ENCODE measurements at regions not wholly inside any gene's neighbourhood (a gene's known extent, or its start where the extent isn't known, plus 50 kb on each side); places are given as distances from the start of the nearest gene placed in this dataset.
A peak's percentile ranks its signal among the peaks of the same experiment; 100 is the strongest.

DNA sequence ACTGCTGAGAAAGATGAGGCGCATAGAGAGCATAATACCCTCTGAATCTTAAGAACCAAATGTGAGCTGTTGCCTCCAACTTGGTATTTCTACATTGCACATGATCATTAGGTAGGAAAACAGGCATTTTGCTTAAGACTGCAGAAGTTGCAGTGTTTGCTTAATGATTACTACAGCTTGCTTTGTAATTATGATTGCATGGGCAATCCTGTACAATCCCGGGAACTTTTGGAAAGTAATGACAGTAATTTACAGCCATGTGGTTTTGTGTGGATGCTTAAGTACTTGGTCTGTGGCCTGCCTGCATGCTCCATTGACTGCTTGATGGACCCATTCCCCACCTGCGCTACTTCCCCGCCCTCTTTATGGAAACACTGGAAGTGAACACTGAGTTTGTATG is 301.1 kb downstream of the DIPK2A start:
- no peaks in the 10 kb centered on the region for H3K36me3 ChIP-seq (ENCODE audit: control insufficient read depth, insufficient read depth, low read length)
- H3K27ac ChIP-seq (ENCODE audit: low read length): no peak overlapping the region
- H3K4me1 ChIP-seq (ENCODE audit: control insufficient read depth, insufficient read depth, low read length): no peaks in the 10 kb centered on the region
- WGBS (ENCODE audit: insufficient coverage): no CpG with 5 or more reads among the region's 4 CpGs
- no peak overlapping the region for H3K4me3 ChIP-seq (ENCODE audit: low read length)
- H3K9me3 ChIP-seq (replicated peaks; ENCODE audit: control insufficient read depth, low read depth, low read length): no peaks in the 10 kb centered on the region
- peak; percentile 32 for DNase-seq
- no peaks in the 10 kb centered on the region for H3K27me3 ChIP-seq (ENCODE audit: control insufficient read depth, insufficient read depth, low read length)

DNA sequence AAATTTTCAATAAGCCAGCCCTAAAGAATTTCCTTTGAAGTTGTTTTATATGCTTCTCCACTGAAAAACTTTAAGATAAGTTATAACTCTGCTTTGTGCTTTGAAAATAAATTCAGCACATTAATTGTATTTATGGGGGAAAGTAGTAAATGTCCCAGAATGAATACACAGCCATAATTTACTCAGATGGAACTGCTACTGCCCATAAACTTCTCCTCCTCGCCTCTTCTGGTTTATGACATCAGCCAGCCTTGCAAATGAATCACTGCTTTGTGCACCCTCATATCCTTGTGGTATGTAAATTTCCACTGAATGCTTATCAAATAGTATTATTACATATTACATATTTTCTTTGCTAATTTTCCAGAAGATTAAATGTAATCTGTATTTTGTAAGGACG is 302.0 kb downstream of the DIPK2A start:
- no peak overlapping the region for H3K27ac ChIP-seq (ENCODE audit: low read length)
- no peak overlapping the region for H3K4me3 ChIP-seq (ENCODE audit: low read length)
- H3K36me3 ChIP-seq (ENCODE audit: control insufficient read depth, insufficient read depth, low read length): no peaks in the 10 kb centered on the region
- DNase-seq: no peak
- no CpG with 5 or more reads among the region's 2 CpGs for WGBS (ENCODE audit: insufficient coverage)
- H3K9me3 ChIP-seq (replicated peaks; ENCODE audit: control insufficient read depth, low read depth, low read length): no peaks in the 10 kb centered on the region
- no peaks in the 10 kb centered on the region for H3K27me3 ChIP-seq (ENCODE audit: control insufficient read depth, insufficient read depth, low read length)
- no peaks in the 10 kb centered on the region for H3K4me1 ChIP-seq (ENCODE audit: control insufficient read depth, insufficient read depth, low read length)

DNA sequence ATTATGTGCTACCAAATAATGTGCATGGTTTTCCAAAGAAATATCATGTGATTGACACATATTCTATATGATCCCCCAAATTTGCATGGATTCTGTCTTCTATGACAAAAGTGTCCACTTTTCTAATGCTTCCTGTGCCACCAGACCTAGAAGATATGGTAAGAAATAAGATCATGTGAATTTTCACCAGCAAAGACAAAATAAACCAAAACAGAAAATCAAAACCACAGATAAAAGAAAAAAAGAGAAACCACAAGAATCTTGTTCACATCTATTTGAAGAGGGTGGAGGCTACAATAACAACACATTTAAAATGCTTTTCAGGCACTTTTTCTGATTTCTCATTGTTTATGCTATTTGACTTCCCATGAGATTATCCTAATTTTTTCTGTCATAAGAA is 303.4 kb downstream of the DIPK2A start:
- H3K36me3 ChIP-seq (ENCODE audit: control insufficient read depth, insufficient read depth, low read length): no peaks in the 10 kb centered on the region
- no peak for DNase-seq
- H3K27me3 ChIP-seq (ENCODE audit: control insufficient read depth, insufficient read depth, low read length): no peaks in the 10 kb centered on the region
- no peak overlapping the region for H3K4me3 ChIP-seq (ENCODE audit: low read length)
- no peaks in the 10 kb centered on the region for H3K9me3 ChIP-seq (replicated peaks; ENCODE audit: control insufficient read depth, low read depth, low read length)
- no peaks in the 10 kb centered on the region for H3K4me1 ChIP-seq (ENCODE audit: control insufficient read depth, insufficient read depth, low read length)
- H3K27ac ChIP-seq (ENCODE audit: low read length): no peak overlapping the region

GRCh38 chr3:144282313-144282712 is 310.7 kb downstream of the DIPK2A start:
- Histone ChIP-seq H3K4me1 (ENCODE audit: control insufficient read depth, insufficient read depth, low read length) (no peaks in the 10 kb centered on the region), H3K27ac (ENCODE audit: low read length) (no peak overlapping the region), H3K4me3 (ENCODE audit: low read length) (no peak overlapping the region), H3K27me3 (ENCODE audit: control insufficient read depth, insufficient read depth, low read length) (no peaks in the 10 kb centered on the region), H3K36me3 (ENCODE audit: control insufficient read depth, insufficient read depth, low read length) (no peaks in the 10 kb centered on the region), H3K9me3 (replicated peaks; ENCODE audit: control insufficient read depth, low read depth, low read length) (no peaks in the 10 kb centered on the region)
- DNase-seq: no peak
- 100% methylated on average over 1 of the region's 2 CpGs for WGBS (ENCODE audit: insufficient coverage)

DNA sequence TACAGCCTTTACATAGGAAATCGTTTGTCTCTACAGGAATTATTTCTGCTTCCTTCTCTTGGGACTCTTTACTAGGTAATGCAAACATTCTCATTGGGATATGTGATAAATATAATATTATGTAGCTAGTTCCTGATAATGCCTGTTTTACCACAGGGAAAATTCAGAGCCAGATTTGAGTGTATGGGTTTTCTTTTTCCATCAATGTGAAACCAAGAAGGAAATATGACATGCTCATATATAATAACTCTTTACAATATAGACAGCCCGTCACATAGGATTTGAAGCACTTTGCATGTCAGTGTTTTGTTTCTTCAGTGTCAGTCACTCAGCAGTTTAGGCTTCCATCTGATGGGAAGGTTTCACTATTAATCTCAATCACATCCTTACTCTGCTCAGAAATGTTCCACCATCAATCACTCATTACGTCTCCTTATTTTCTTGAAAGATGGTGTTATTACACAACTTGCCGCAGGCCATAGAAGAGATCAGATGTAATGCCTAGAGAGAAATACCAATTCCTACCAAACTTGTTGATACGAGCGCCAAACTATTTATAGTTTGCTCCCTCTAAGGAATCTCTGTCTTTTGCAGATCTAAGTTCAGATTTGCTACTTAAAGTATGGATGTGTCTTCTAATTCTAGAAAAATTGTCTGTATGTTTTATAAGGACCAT is 314.8 kb downstream of the DIPK2A start:
- DNase-seq: no peak
- Histone ChIP-seq H3K36me3 (ENCODE audit: control insufficient read depth, insufficient read depth, low read length) (no peaks in the 10 kb centered on the region), H3K4me1 (ENCODE audit: control insufficient read depth, insufficient read depth, low read length) (no peaks in the 10 kb centered on the region), H3K9me3 (replicated peaks; ENCODE audit: control insufficient read depth, low read depth, low read length) (no peaks in the 10 kb centered on the region), H3K27ac (ENCODE audit: low read length) (no peak overlapping the region), H3K4me3 (ENCODE audit: low read length) (no peak overlapping the region), H3K27me3 (ENCODE audit: control insufficient read depth, insufficient read depth, low read length) (no peaks in the 10 kb centered on the region)
- no CpG with 5 or more reads among the region's 6 CpGs for WGBS (ENCODE audit: insufficient coverage)

DNA sequence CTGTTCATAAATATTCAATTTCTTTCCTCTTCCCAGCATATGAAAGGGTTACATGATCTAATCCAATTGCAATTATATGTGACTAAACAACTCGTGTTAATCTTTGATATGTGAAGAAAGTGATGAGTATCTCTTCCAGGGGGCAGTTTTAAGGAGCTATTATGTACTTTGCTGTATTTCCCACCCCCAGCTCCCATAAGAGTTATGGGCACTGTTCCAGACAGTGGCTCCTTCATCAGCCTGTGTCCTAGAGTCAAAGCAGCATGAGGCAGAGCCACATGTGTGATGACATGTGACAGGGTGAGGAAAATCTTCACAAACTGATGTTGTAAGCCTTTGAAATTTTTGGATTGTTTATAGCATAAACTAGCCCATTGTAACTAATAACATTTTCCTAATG is 315.4 kb downstream of the DIPK2A start:
- Histone ChIP-seq H3K27ac (ENCODE audit: low read length) (no peak overlapping the region), H3K9me3 (replicated peaks; ENCODE audit: control insufficient read depth, low read depth, low read length) (peaks cover 3% of the 10 kb centered on the region), H3K27me3 (ENCODE audit: control insufficient read depth, insufficient read depth, low read length) (no peaks in the 10 kb centered on the region), H3K4me3 (ENCODE audit: low read length) (no peak overlapping the region), H3K4me1 (ENCODE audit: control insufficient read depth, insufficient read depth, low read length) (no peaks in the 10 kb centered on the region), H3K36me3 (ENCODE audit: control insufficient read depth, insufficient read depth, low read length) (no peaks in the 10 kb centered on the region)
- no peak for DNase-seq
- no CpG with 5 or more reads among the region's 1 CpG for WGBS (ENCODE audit: insufficient coverage)

DNA sequence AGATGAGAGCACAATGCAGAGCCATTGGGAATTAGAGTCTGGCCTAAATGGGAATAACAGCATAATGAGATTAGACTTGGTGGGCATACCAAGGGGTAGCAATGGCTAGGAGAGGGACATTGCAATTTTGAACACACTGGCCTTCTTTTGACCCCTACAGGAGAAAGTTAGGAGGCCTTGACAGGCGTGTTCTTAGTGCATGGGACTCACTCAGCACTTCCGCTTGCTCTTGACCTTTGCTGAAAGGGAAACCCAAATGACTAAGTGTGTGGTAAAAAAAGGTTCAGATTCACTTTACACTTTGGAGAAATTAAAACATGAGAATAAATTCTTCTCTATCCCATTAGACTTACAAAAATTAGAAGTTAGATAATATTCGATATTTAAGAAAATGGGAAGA is 317.4 kb downstream of the DIPK2A start:
- Histone ChIP-seq H3K9me3 (replicated peaks; ENCODE audit: control insufficient read depth, low read depth, low read length) (peaks cover 3% of the 10 kb centered on the region), H3K36me3 (ENCODE audit: control insufficient read depth, insufficient read depth, low read length) (no peaks in the 10 kb centered on the region), H3K27ac (ENCODE audit: low read length) (no peak overlapping the region), H3K27me3 (ENCODE audit: control insufficient read depth, insufficient read depth, low read length) (no peaks in the 10 kb centered on the region), H3K4me1 (ENCODE audit: control insufficient read depth, insufficient read depth, low read length) (no peaks in the 10 kb centered on the region), H3K4me3 (ENCODE audit: low read length) (no peak overlapping the region)
- DNase-seq: no peak
- no CpG with 5 or more reads among the region's 3 CpGs for WGBS (ENCODE audit: insufficient coverage)

- Histone ChIP-seq H3K27me3 (ENCODE audit: control insufficient read depth, insufficient read depth, low read length) (no peaks in the 10 kb centered on the region), H3K4me1 (ENCODE audit: control insufficient read depth, insufficient read depth, low read length) (no peaks in the 10 kb centered on the region), H3K36me3 (ENCODE audit: control insufficient read depth, insufficient read depth, low read length) (no peaks in the 10 kb centered on the region), H3K9me3 (replicated peaks; ENCODE audit: control insufficient read depth, low read depth, low read length) (peaks cover 3% of the 10 kb centered on the region), H3K4me3 (ENCODE audit: low read length) (no peak overlapping the region), H3K27ac (ENCODE audit: low read length) (no peak overlapping the region)
- DNase-seq: no peak
- no CpG with 5 or more reads among the region's 2 CpGs for whole genome bisulfite sequencing (ENCODE audit: insufficient coverage)
Measured at GRCh38 chr3:144294659-144295538, 323.3 kb downstream of the DIPK2A start.

- Histone ChIP-seq H3K27me3 (ENCODE audit: control insufficient read depth, insufficient read depth, low read length) (no peaks in the 10 kb centered on the region), H3K36me3 (ENCODE audit: control insufficient read depth, insufficient read depth, low read length) (no peaks in the 10 kb centered on the region), H3K4me1 (ENCODE audit: control insufficient read depth, insufficient read depth, low read length) (no peaks in the 10 kb centered on the region), H3K27ac (ENCODE audit: low read length) (no peak overlapping the region), H3K4me3 (ENCODE audit: low read length) (no peak overlapping the region), H3K9me3 (replicated peaks; ENCODE audit: control insufficient read depth, low read depth, low read length) (peaks cover 3% of the 10 kb centered on the region)
- 87% methylated on average over 2 of the region's 3 CpGs for WGBS (ENCODE audit: insufficient coverage)
- no peak for DNase-seq
Measured at GRCh38 chr3:144295613-144296012, 324.0 kb downstream of the DIPK2A start.

DNA sequence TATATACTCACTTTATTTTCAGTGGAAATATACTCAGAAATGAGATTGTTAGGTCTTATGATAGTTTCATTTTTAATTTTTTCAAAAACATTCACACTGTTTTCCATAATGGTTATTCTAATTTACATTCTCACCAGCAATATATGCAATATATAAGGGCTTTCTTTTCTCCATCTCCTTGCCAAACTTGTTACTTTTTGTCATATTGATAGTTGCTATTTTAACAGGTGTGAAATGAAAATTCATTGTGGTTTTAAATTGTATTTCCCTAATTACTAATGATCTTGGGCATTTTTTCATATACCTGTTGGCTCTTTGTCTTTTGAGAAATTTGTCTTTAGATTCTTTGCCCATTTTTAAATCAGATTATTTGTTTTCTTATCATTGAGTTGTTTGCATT is 325.2 kb downstream of the DIPK2A start:
- Histone ChIP-seq H3K27me3 (ENCODE audit: control insufficient read depth, insufficient read depth, low read length) (no peaks in the 10 kb centered on the region), H3K36me3 (ENCODE audit: control insufficient read depth, insufficient read depth, low read length) (no peaks in the 10 kb centered on the region), H3K9me3 (replicated peaks; ENCODE audit: control insufficient read depth, low read depth, low read length) (peaks cover under 1% of the 10 kb centered on the region), H3K4me1 (ENCODE audit: control insufficient read depth, insufficient read depth, low read length) (no peaks in the 10 kb centered on the region), H3K27ac (ENCODE audit: low read length) (no peak overlapping the region), H3K4me3 (ENCODE audit: low read length) (no peak overlapping the region)
- DNase-seq: no peak

Data from muscle of leg (tissue), 3 donors.